DMS79 treated with DMSO at 0.1 percent for 48 hours (cell line): ENCODE measurements at regions not wholly inside any gene's neighbourhood (a gene's known extent, or its start where the extent isn't known, plus 50 kb on each side); places are given as distances from the start of the nearest gene placed in this dataset.
A peak's percentile ranks its signal among the peaks of the same experiment; 100 is the strongest.

Experiments used
- DNase-seq: peaks from one replicate; lab custom pipeline; 2025; lab: John Stamatoyannopoulos, UW

- no peak for DNase-seq
Measured at GRCh38 chr12:105843986-105844760, 294.6 kb downstream of the NUAK1 start.

DNA sequence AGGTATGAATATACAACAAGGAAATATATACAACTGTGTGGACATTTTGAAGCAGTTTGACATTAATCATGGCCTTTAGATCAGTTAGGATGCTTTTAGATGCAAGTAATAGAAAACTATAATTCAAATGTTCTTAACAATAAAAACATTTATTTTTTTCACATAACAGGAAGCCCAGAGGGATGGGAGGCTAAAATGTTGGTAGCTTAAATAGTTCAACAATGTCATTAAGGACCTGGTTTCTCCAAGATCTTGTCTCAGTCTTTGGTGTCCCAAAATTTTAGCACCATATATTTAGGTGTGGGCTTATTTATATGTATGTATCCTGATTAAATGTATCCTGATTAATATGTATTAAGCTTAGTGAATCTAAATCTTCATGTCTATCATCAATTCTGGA is 292.4 kb downstream of the NUAK1 start:
- DNase-seq, result no peak

DNA sequence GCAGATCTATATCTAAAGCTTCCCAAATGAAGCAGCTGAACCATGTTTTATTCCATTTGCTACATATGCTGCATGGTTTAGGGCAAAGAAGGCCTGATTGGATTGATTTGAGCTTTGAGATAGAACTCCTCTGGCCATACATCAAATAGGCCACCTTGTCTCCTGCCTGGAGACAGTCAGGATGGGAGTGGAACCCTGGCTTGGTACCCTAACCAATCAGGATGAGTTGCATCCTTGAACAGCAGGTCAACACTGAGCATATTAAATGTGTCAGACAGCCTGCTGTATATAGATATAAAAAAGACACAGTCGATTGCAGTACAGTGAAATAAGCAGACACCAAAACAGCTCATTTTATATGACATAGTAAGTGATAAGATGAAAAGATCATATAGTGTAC is 291.7 kb downstream of the NUAK1 start:
- DNase-seq, result no peak

DNA sequence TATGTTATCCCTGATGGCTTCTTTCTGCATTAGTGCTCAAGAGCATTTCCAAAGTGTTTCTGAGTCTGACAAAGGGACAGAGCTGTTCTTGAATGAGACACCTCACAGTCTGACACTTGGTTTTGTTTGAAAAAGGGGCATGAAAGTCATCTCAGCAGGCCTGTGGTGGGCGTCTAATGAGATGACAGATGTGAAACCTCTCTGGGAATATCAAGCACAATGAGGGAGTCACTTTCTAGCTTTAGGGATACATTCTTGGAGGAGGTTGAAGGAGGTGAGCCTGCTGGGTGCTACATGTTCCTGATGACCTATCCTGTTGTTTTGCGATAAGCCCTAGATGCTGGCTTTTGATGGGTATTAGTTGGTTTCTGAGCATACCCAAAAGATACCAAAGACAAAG is 290.5 kb downstream of the NUAK1 start:
- DNase-seq, result no peak

GRCh38 chr12:105850103-105850968 is 288.4 kb downstream of the NUAK1 start:
- DNase-seq, result no peak

- no peak for DNase-seq
Measured at GRCh38 chr12:105852496-105852895, 286.3 kb downstream of the NUAK1 start.

DNA sequence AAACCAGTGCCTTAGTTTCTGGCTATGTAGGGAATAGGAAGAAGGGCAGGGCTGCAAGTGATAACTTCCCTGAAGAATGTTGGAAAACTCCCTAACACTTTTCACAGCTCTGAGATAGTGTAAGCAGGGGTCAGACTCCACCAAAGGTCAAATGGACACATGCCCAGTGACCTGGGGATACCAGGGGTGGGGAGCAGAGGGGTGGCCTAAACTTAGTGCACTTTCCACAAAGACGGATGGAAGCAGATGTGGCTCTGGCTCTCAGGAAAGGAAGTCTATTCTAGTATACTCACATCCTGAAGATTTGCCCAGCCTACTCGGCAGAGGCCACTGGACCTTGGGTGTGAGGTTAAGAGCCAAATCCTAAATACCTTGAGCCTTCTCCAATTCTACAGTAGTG is 285.8 kb downstream of the NUAK1 start:
- no peak for DNase-seq

DNA sequence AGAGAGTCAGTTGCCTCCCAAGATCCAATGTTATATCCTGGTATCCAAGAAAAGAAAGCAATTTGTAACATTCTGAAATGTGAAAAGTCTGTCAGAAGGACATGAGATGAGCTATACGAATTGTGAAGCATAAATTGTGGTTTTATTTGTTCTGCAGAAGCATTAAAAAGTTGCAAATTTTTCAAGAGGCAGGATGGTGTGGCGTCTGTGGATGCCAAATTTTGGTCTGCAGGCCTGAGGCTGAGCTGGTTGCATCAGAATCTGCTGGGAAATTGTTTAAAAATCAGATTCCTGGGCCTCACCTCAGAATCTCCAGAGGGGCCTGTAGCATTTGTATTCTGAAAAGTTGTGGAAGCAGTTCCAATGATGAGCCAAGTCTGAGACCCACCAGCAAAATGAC is 284.7 kb downstream of the NUAK1 start:
- DNase-seq, result no peak

DNA sequence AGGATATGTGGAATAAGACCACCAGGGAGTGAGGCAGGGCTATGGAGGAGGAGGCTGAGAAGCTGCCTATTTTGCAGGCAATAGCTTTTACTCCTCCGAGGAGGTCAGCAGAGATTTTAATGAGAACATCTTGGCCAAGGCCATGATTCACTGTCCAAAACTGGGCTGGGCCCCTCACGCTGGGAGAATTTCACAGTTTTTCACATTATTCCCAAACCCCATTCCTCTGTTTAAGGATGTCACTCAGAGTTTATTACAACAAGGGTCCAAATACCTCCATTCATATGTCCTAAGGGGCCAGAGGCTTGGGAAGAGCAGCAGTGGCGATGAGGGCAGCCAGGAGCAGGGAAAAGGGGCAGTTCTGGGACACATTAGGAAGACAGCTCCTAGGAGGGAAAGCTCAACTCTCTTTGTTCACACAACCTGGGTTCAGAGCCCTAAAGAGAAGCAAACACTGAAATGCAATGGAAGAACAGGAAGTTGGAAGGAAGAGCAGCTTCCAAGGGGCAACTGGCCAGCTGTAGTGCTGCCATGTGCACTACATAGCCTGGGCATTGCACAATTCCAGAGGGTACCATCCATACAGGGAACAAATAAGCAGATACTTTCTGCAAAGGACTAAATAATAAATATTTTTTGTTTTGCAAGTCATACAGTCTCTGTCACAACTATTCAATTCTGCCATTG is 283.2 kb downstream of the NUAK1 start:
- DNase-seq, result no peak

DNA sequence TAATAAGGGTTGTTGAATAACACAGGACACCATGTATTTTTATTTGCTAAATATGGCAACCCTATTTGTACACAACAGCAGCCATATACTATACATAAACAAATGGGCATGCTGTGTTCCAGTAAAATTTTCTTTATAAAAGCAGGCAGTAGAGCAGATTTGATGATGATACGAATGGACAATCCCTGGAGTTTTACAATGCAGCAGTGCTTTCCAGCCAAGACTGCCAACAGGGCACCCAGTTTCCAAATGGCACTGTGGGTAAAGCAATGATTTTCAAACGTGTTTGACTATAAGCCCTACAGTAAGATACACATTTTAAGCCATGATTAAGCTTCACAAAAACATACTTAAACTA is 282.7 kb downstream of the NUAK1 start:
- no peak for DNase-seq

DNA sequence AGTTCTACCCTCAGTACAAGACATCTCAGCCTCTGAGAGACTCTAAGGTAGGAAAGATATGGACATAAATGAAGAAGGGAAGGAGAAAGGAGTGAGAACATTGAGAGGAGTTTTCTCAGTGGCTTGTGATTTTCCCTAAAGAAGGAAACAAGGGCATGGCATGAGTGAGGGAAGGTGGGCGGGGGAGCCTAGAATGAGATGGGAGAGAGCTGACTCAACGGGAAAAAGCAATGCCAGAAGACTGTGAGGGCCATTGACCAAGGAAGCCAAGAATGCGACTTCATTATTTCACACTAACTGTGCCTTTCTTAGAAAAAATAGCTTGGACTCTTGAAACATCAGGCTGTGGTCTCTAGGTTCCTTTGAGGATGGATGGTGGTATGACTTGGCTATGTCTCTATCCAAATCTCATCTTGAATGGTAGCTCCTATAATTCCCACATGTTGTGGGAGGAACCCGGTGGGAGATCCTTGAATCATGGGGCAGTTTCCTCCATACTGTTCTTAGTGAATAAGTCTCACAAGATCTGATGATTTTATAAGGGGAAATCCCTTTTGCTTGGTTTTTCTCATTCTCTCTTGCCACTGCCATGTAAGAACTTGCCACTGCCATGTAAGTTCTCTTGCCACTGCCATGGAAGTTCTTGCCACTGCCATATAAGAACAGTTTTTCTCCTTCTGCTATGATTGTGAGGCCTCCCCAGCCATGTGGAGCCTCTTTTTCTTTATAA is 279.6 kb downstream of the NUAK1 start:
- no peak for DNase-seq

GRCh38 chr12:105860561-105861207 is 278.1 kb downstream of the NUAK1 start:
- DNase-seq, result peak; percentile 98

DNA sequence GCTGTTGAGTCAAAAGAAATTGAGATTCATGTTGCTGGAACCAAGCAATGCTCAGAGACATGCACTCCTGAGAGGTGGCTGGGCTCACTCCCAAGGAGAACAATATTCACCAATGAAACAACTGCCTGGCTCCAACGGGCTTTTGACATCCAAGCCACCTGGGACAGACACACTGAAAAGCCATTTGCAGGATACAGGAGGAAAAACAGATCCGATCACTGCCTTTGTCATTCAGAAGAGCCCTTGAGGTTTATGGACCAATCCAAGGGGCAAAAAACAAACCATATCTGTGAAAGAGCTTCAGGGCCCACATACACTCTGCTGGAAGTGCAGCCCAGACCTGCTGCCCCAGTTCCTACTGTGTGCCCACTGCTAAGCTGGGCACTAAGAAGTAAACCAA is 277.5 kb downstream of the NUAK1 start:
- DNase-seq, result peak; percentile 99

- no peak for DNase-seq
Measured at GRCh38 chr12:105862163-105862821, 276.5 kb downstream of the NUAK1 start.

DNA sequence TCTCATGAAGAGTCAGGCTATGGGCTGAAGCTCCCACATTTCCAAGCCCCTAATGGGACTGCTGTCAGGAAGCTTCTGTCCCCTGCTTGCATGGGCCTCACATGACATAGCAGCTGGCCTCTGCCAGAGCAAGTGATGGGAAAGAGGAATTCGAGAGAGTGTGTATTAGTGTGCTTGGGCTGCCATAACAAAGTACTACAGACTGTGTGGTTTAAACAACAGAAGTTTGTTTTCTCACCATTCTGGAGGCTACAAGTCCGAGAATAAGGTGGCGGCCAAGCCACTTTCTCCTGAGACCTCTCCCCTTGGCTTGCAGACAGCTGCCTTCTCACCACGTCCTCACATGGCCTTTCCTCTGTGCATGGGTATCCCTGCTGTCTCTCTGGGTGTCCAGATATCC is 274.4 kb downstream of the NUAK1 start:
- DNase-seq, result no peak

DNA sequence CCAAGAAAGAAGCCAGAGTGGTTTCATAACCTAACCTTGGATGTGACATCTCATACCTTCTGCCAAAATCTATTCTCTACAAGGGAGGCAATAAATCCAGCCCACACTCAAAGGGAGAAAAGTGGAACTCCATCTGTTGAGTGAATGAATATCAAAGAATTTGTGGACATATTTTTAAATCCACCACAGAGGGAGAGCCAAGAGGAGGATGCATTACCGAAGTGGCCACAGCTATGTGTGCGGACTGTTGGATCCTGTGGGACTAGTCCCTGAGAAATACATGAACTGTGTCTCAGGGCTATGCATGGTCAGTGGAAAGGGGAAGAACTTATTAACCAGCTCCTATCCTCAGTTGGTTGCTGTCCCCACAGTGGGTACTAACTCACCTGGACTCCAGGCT is 273.9 kb downstream of the NUAK1 start:
- DNase-seq, result no peak

DNA sequence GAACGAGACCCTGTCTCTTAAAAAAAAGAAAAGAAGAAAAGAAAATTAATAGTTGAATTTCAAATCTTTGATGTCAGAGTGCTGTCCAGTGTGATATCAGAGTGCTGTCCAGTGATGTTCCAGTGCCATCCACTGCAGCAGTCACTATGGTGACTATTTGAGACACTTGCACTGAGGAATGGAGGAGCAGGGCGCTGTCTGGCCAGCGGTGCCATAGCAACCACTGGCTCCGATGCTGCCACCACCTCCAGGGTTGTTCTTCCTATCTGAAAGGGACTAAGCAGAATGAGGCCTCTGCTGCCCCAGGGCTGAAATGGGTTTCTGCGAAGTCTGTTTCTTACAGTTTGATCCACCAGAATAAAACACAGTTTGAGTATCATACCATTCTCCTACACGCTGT is 272.9 kb downstream of the NUAK1 start:
- DNase-seq, result no peak

DNA sequence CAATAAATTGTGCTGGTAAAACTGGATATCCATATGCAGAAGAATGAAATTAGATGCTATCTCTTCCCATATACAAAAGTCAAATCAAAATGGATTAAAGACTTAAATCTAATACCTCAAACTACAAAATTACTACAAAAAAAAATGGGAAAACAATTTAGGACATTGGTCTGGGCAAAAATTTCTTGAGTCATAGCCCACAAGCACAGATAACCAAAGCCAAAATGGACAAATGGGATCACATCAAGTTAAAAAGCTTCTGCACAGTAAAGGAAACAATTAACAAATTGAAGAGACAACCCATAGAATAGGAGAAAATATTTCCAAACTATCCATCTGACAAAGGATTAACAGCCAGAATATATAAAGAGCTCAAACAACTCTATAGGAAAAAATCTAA is 264.6 kb downstream of the NUAK1 start:
- DNase-seq, result no peak

- no peak for DNase-seq
Measured at GRCh38 chr12:105876396-105876927, 262.3 kb downstream of the NUAK1 start.

DNA sequence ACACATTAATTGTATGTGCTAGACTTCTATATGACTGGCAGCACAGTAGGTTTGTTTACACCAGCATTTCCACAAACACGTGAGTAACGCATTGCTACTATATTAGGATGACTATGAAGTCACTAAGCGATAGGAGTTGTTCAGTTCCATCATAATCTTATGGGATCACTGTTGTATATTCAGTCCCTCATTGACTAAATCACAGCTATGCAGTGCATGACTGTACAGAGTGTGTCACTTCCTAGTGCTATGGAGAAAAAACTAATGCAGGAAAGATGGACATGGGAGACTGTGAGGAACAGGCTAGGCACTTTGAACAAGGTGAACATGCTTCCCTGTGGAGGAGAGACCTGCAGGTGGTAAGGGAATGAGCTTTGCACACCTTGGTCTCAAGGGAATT is 259.8 kb downstream of the NUAK1 start:
- no peak for DNase-seq

DNA sequence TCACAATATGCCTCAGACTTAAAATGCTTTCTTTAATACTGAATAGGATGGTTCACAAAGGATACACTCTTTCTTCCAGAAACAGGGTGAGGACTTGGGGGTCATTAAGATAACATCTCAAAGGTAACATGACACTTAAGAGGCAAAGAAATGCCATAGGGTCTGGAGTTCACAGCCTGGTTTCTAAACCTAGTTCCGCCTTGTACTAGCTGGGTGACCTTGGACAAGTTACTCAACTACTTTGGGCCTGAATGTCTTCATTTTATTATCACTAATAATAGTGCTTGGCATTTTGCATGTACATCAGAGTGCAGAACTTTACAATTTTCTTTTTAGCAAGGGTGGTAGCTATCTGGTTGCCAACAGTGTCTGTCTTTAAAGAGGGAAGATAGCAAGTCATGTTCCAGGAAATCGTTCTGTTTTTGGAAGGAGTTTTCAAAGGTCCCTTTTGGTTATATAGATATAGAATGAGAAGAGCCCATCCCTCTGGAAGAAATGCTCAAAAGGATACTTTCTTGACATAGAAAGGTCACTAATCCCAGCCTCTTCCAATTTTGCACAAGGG is 257.8 kb downstream of the NUAK1 start:
- no peak for DNase-seq
